ENCODE measurements at regions not wholly inside any gene's neighbourhood (a gene's known extent, or its start where the extent isn't known, plus 50 kb on each side); places are given as distances from the start of the nearest gene placed in this dataset.

DNA sequence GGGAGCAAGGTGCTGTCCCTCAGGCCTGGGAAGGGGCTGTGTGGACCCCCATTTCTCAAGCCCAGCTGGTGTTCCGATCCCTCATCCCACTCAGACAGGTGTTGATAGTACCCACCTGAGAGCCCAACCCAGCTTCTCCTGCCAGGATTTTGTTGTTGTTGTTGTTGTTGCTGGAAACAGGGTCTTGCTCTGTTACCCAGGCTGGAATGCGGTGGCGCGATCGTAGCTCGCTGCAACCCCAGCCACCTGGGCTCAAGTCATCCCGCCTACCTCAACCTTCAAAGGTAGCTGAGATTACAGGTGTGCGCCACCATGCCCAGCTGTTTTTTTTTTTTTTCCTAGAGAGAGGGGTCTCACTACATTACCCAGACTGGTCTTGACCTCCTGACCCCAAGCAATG is 209.9 kb downstream of the PHETA1 start:
- POLR2A ChIA-PET: interaction anchor here (0.5 kb wide), 1 partner anchor 459 kb away, joined by 3 read pairs; no protein-coding TSS in a partner anchor
- H3K36me3 ChIP-seq (ENCODE audit: control insufficient read depth in 1 of 2, insufficient read depth in 2 of 2, low read length in 2 of 2): no peaks in the 10 kb centered on the region
- H3K9me3 ChIP-seq (ENCODE audit: control insufficient read depth in 1 of 2, insufficient read depth in 1 of 2, low read depth in 1 of 2, low read length in 2 of 2): 0 out of 4 replicates have a peak, but pooled peaks cover 0 to 3% of the 10 kb centered on the region in 2 experiments
- CTCF ChIA-PET: no interaction called here
- no peaks in the 10 kb centered on the region for H4K20me1 ChIP-seq (ENCODE audit: insufficient read depth)
- no peaks in the 10 kb centered on the region for H3K9me2 ChIP-seq (ENCODE audit: insufficient read depth)
- no peak for DNase-seq (ENCODE audit: low read depth, low spot score)
- BruUV-seq (replicated peaks): no TSS peak
- RAD21 ChIA-PET (ENCODE audit: low non-redundant PET in 1 of 2, low total read pairs in 2 of 2, uncharacterized antibody in 2 of 2, unreplicated experiment in 2 of 2): no interaction called here
- no peaks in the 10 kb centered on the region; the same call in 1 of the 2 replicates for H3K27me3 ChIP-seq (ENCODE audit: insufficient read depth, low read length)
- H3K79me2 ChIP-seq (ENCODE audit: insufficient read depth, low read length): no peaks in the 10 kb centered on the region
- no peak overlapping the region for H2AFZ ChIP-seq (ENCODE audit: low read depth, low read length, poor library complexity, severe bottlenecking)
- no peak overlapping the region for H3K4me2 ChIP-seq (ENCODE audit: low read length)
- H3K27ac ChIP-seq (ENCODE audit: low read depth, low read length): no peak overlapping the region
- intact Hi-C loops (cut with micrococcal nuclease): no loop called here
- ATAC-seq: no peak
- TF ChIP-seq TCF7L2 (IDR thresholded peaks at IDR 0.05; ENCODE audit: borderline replicate concordance, extremely low read depth, insufficient read depth, insufficient read length) (no peak), ELF1 (IDR thresholded peaks at IDR 0.05; ENCODE audit: borderline replicate concordance, low read depth) (no peak), ZBTB33 (IDR thresholded peaks at IDR 0.05; ENCODE audit: extremely low read depth, insufficient replicate concordance, low read length) (no peak), POLR2AphosphoS5 (IDR thresholded peaks at IDR 0.05; ENCODE audit: low read depth, low read length) (no peak), EGR1 (IDR thresholded peaks at IDR 0.05; ENCODE audit: low read depth) (no peak), CEBPB (IDR thresholded peaks at IDR 0.05; ENCODE audit: low read depth) (no peak)
- TF ChIP-seq, protein P1, sequence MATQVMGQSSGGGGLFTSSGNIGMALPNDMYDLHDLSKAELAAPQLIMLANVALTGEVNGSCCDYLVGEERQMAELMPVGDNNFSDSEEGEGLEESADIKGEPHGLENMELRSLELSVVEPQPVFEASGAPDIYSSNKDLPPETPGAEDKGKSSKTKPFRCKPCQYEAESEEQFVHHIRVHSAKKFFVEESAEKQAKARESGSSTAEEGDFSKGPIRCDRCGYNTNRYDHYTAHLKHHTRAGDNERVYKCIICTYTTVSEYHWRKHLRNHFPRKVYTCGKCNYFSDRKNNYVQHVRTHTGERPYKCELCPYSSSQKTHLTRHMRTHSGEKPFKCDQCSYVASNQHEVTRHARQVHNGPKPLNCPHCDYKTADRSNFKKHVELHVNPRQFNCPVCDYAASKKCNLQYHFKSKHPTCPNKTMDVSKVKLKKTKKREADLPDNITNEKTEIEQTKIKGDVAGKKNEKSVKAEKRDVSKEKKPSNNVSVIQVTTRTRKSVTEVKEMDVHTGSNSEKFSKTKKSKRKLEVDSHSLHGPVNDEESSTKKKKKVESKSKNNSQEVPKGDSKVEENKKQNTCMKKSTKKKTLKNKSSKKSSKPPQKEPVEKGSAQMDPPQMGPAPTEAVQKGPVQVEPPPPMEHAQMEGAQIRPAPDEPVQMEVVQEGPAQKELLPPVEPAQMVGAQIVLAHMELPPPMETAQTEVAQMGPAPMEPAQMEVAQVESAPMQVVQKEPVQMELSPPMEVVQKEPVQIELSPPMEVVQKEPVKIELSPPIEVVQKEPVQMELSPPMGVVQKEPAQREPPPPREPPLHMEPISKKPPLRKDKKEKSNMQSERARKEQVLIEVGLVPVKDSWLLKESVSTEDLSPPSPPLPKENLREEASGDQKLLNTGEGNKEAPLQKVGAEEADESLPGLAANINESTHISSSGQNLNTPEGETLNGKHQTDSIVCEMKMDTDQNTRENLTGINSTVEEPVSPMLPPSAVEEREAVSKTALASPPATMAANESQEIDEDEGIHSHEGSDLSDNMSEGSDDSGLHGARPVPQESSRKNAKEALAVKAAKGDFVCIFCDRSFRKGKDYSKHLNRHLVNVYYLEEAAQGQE (IDR thresholded peaks at IDR 0.05; ENCODE audit: low read depth): no peak
- TF ChIP-seq, protein P2, sequence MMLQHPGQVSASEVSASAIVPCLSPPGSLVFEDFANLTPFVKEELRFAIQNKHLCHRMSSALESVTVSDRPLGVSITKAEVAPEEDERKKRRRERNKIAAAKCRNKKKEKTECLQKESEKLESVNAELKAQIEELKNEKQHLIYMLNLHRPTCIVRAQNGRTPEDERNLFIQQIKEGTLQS (IDR thresholded peaks at IDR 0.05): no peak
- peaks cover 0 to 5% of the 10 kb centered on the region in 2 experiments; a peak in 2 of 4 replicates for H3K4me1 ChIP-seq (ENCODE audit: control insufficient read depth in 1 of 2, insufficient read depth in 2 of 2, low read length in 2 of 2)
- no peak overlapping the region for H3K9ac ChIP-seq (ENCODE audit: low read length)
- H3K4me3 ChIP-seq (replicated peaks in 1 of 2; ENCODE audit: low read depth in 1 of 2, low read length in 2 of 2): no peak overlapping the region
